Upper lobe of right lung (tissue), 1 donor: ENCODE measurements at regions not wholly inside any gene's neighbourhood (a gene's known extent, or its start where the extent isn't known, plus 50 kb on each side); places are given as distances from the start of the nearest gene placed in this dataset.
"Not testable (repeated sequence)": the region's sequence is repeated elsewhere in the genome, so short reads cannot be mapped to it uniquely, and the experiment has no call there.

ENCODE experiments used
- ATAC-seq: fragments of 200-7000 bp; cut with Tn5 transposase; one replicate; pipeline ENCODE4 v1.9.1; 2020; ENCODE audit warnings: mild to moderate bottlenecking, moderate library complexity
- DNase-seq: peaks from one replicate; pipeline ENCODE4 v3.0.0-alpha.2; 2020
- H3K27ac ChIP-seq: fragments of 200-600 bp; one replicate; pipeline ENCODE4 v1.8.0; 2022
- H3K27me3 ChIP-seq: fragments of 200-600 bp; one replicate; pipeline ENCODE4 v1.8.0; 2022; ENCODE audit warnings: mild to moderate bottlenecking
- H3K36me3 ChIP-seq: fragments of 200-600 bp; one replicate; pipeline ENCODE4 v1.8.0; 2022
- H3K4me1 ChIP-seq: fragments of 200-600 bp; one replicate; pipeline ENCODE4 v1.8.0; 2022
- H3K4me3 ChIP-seq: fragments of 200-600 bp; one replicate; pipeline ENCODE4 v1.8.0; 2022; ENCODE audit warnings: mild to moderate bottlenecking
- H3K9me3 ChIP-seq: fragments of 200-600 bp; one replicate; pipeline ENCODE4 v1.8.0; 2022
- intact Hi-C: fragments of 100-400 bp; cut with DNase I; formaldehyde crosslinking; loops from one replicate; pipeline ENCODE4 v1.11.0; 2022
- TF ChIP-seq, protein P1 (sequence below): fragments of 200-600 bp; IDR thresholded peaks from one replicate; pipeline ENCODE4 v1.8.0; 2022; ENCODE audit warnings: antibody characterized with exemption
- donor health status: DM: no; HTN: yes; CAD: no; lungs with severe emphysema.

DNA sequence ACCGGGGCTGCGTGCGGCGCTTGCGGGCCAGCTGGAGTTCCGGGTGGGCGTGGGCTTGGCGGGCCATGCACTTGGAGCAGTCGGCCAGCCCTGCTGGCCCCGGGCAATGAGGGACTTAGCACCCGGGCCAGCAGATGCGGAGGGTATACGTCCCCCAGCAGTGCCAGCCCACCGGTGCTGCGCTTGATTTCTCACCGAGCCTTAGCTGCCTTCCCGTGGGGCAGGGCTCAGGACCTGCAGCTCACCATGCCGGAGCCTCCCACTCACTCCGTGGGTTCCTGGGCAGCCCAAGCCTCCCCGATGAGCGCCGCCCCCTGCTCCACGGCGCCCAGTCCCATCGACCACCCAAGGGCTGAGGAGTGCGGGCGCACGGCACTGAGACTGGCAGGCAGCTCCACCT, 51.4 kb upstream of the INPP4B start:
- H3K9me3 ChIP-seq, intact Hi-C loops, H3K36me3 ChIP-seq, H3K27me3 ChIP-seq, H3K4me1 ChIP-seq, ATAC-seq, H3K4me3 ChIP-seq, H3K27ac ChIP-seq, DNase-seq: not testable (repeated sequence)

- TF ChIP-seq, protein P1, sequence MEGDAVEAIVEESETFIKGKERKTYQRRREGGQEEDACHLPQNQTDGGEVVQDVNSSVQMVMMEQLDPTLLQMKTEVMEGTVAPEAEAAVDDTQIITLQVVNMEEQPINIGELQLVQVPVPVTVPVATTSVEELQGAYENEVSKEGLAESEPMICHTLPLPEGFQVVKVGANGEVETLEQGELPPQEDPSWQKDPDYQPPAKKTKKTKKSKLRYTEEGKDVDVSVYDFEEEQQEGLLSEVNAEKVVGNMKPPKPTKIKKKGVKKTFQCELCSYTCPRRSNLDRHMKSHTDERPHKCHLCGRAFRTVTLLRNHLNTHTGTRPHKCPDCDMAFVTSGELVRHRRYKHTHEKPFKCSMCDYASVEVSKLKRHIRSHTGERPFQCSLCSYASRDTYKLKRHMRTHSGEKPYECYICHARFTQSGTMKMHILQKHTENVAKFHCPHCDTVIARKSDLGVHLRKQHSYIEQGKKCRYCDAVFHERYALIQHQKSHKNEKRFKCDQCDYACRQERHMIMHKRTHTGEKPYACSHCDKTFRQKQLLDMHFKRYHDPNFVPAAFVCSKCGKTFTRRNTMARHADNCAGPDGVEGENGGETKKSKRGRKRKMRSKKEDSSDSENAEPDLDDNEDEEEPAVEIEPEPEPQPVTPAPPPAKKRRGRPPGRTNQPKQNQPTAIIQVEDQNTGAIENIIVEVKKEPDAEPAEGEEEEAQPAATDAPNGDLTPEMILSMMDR, result no peak
- intact Hi-C loops, result no loop called here
- ATAC-seq (peak; percentile 19), DNase-seq (no peak)
- Histone ChIP-seq H3K27ac (no peak overlapping the region), H3K27me3 (no peaks in the 10 kb centered on the region), H3K4me1 (no peaks in the 10 kb centered on the region), H3K36me3 (no peaks in the 10 kb centered on the region), H3K4me3 (no peak overlapping the region), H3K9me3 (no peaks in the 10 kb centered on the region)
Observed at GRCh38 chr4:142900622-142901021, 54.5 kb upstream of the INPP4B start.

- TF ChIP-seq, protein P1, result no peak
- Histone ChIP-seq H3K36me3 (no peaks in the 10 kb centered on the region), H3K9me3 (no peaks in the 10 kb centered on the region), H3K4me1 (no peaks in the 10 kb centered on the region), H3K4me3 (no peak overlapping the region), H3K27ac (no peak overlapping the region), H3K27me3 (no peaks in the 10 kb centered on the region)
- DNase-seq, result no peak
- intact Hi-C loops, result no loop called here
- no peak for ATAC-seq
Observed at GRCh38 chr4:142901166-142901662, 55.1 kb upstream of the INPP4B start.

DNA sequence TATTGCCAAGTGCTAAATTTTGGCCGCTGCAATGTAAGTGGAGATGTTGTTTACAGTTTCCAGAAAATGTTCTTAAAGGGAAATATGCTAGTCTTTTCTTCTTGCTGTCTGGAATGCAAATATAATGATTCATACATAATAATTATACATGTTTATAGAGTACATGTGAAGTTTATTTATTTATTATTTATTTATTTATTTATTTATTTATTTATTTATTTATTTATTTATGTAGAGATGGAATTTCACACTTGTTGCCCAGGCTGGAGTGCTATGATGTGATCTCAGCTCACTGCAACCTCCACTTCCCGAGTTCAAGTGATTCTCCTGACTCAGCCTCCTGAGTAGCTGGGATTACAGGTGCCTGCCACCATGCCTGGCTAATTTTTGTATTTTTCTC, 57.5 kb upstream of the INPP4B start:
- H3K36me3 ChIP-seq, H3K4me3 ChIP-seq, H3K9me3 ChIP-seq, H3K4me1 ChIP-seq, DNase-seq, ATAC-seq, intact Hi-C loops, H3K27me3 ChIP-seq, H3K27ac ChIP-seq: not testable (repeated sequence)

GRCh38 chr4:142909908-142910307, 63.8 kb upstream of the INPP4B start:
- TF ChIP-seq, protein P1, result no peak
- Histone ChIP-seq H3K27ac (no peak overlapping the region), H3K36me3 (no peaks in the 10 kb centered on the region), H3K4me3 (no peak overlapping the region), H3K4me1 (no peaks in the 10 kb centered on the region), H3K27me3 (no peaks in the 10 kb centered on the region), H3K9me3 (no peaks in the 10 kb centered on the region)
- no peak for ATAC-seq
- intact Hi-C loops, result no loop called here
- no peak for DNase-seq

GRCh38 chr4:142913034-142913433, 66.9 kb upstream of the INPP4B start:
- TF ChIP-seq, protein P1, result no peak
- no peaks in the 10 kb centered on the region for H3K27me3 ChIP-seq
- no peaks in the 10 kb centered on the region for H3K9me3 ChIP-seq
- ATAC-seq, result no peak
- no peak overlapping the region for H3K27ac ChIP-seq
- no peaks in the 10 kb centered on the region for H3K4me1 ChIP-seq
- H3K4me3 ChIP-seq, result no peak overlapping the region
- intact Hi-C loops, result no loop called here
- DNase-seq, result no peak
- H3K36me3 ChIP-seq, result no peaks in the 10 kb centered on the region

GRCh38 chr4:142913461-142914030, 67.4 kb upstream of the INPP4B start:
- no peaks in the 10 kb centered on the region for H3K27me3 ChIP-seq
- no peak overlapping the region for H3K4me3 ChIP-seq
- H3K27ac ChIP-seq, result no peak overlapping the region
- TF ChIP-seq, protein P1, result no peak
- ATAC-seq, result no peak
- no peaks in the 10 kb centered on the region for H3K36me3 ChIP-seq
- no peaks in the 10 kb centered on the region for H3K9me3 ChIP-seq
- DNase-seq, result no peak
- intact Hi-C loops, result no loop called here
- no peaks in the 10 kb centered on the region for H3K4me1 ChIP-seq
